ENCODE measurements at regions not wholly inside any gene's neighbourhood (a gene's known extent, or its start where the extent isn't known, plus 50 kb on each side); places are given as distances from the start of the nearest gene placed in this dataset.

GRCh38 chr11:10400856-10401255 is 54.2 kb upstream of the AMPD3 start:
- no peak overlapping the region for H4K8ac ChIP-seq (ENCODE audit: extremely low read depth, insufficient read depth, low read length)
- no peaks in the 10 kb centered on the region for H3K79me1 ChIP-seq (ENCODE audit: low read depth, low read length)
- H3K4ac ChIP-seq (replicated peaks; ENCODE audit: insufficient read length, low read depth, low read length), result no peak overlapping the region
- no peak overlapping the region for H2AK5ac ChIP-seq (ENCODE audit: low read depth, low read length)
- WGBS, 2 experiments (ENCODE audit: extremely low coverage in 1 of 2, insufficient coverage in 1 of 2, insufficient read length in 1 of 2, insufficient replicate concordance in 2 of 2, low coverage in 1 of 2, low lambda C conversion rate in 2 of 2, missing lambda C conversion rate in 1 of 2), result 88% methylated on average over 1 of the region's 1 CpG; no CpG with 5 or more reads in 1 of the 2 experiments
- H3K23ac ChIP-seq (ENCODE audit: insufficient read length), result no peak overlapping the region
- no peaks in the 10 kb centered on the region for H3K36me3 ChIP-seq (ENCODE audit: control insufficient read depth in 2 of 4, insufficient read depth in 4 of 4, low read length in 3 of 4)
- no peaks in the 10 kb centered on the region for H3K23me2 ChIP-seq (ENCODE audit: low read depth, low read length)
- no peaks in the 10 kb centered on the region for H3K79me2 ChIP-seq (ENCODE audit: control insufficient read depth in 1 of 2, insufficient read depth in 2 of 2, low read length in 2 of 2)
- H2BK5ac ChIP-seq (ENCODE audit: low read depth, low read length), result no peak overlapping the region
- H3K27ac ChIP-seq (ENCODE audit: low read depth, low read length), result no peak overlapping the region
- DNase-seq (ENCODE audit: low read depth in 1 of 2, low spot score in 2 of 2) (no peak), FAIRE-seq (no peak)
- H2BK120ac ChIP-seq (replicated peaks; ENCODE audit: low read depth, low read length), result no peak overlapping the region
- H4K91ac ChIP-seq (replicated peaks; ENCODE audit: insufficient read length, low read length), result no peak overlapping the region
- no peak overlapping the region for H4K5ac ChIP-seq (ENCODE audit: insufficient read length, low read depth, low read length)
- H3K14ac ChIP-seq (ENCODE audit: insufficient read length), result no peak overlapping the region
- H3K4me3 ChIP-seq (ENCODE audit: extremely low read depth in 1 of 4, insufficient read depth in 2 of 4, low read depth in 3 of 4, low read length in 4 of 4), result no peak overlapping the region
- no peak overlapping the region for H2BK12ac ChIP-seq (ENCODE audit: low read depth, low read length)
- POLR2A ChIA-PET (ENCODE audit: partially characterized antibody), result interaction anchor here (0.6 kb wide), 1 partner anchor 96 kb away, joined by 3 read pairs; the partner anchor contains the start of gene ADM
- H3K9me3 ChIP-seq (ENCODE audit: insufficient read depth in 2 of 2, low read depth in 1 of 2, low read length in 1 of 2), result no peaks in the 10 kb centered on the region
- H2BK20ac ChIP-seq (ENCODE audit: low read length), result no peak overlapping the region
- H3K18ac ChIP-seq (ENCODE audit: extremely low read depth, low read length), result no peak overlapping the region
- H3K56ac ChIP-seq (replicated peaks; ENCODE audit: insufficient read length, low read depth, low read length), result no peak overlapping the region
- H3K9ac ChIP-seq (replicated peaks in 1 of 4; ENCODE audit: extremely low read depth in 1 of 4, low read depth in 3 of 4, low read length in 3 of 4), result no peak overlapping the region
- H2BK15ac ChIP-seq (ENCODE audit: low read length), result no peak overlapping the region
- no peaks in the 10 kb centered on the region; a peak in 1 of 7 replicates for H3K27me3 ChIP-seq (replicated peaks in 1 of 4; ENCODE audit: control insufficient read depth in 3 of 4, extremely low read depth in 1 of 4, insufficient read depth in 3 of 4, low read length in 3 of 4)
- CTCF ChIA-PET (ENCODE audit: partially characterized antibody), result interaction anchor here (0.7 to 4.4 kb wide), 11 partner anchors 8 to 334 kb away, joined by 3 to 17 read pairs (median 4); no protein-coding TSS in a partner anchor
- no peak overlapping the region for H3K4me2 ChIP-seq (ENCODE audit: insufficient read depth in 1 of 2, low read depth in 2 of 2, low read length in 2 of 2)
- no peaks in the 10 kb centered on the region for H3K4me1 ChIP-seq (replicated peaks in 1 of 4; ENCODE audit: control insufficient read depth in 3 of 4, insufficient read depth in 4 of 4, low read length in 3 of 4)
- no peak overlapping the region for H2AFZ ChIP-seq (ENCODE audit: low read length)
- H4K20me1 ChIP-seq (replicated peaks in 1 of 2; ENCODE audit: control insufficient read depth in 1 of 2, insufficient read depth in 2 of 2, low read length in 2 of 2), result no peaks in the 10 kb centered on the region
- no peak for TF ChIP-seq SRF (IDR thresholded peaks at IDR 0.05; ENCODE audit: low read depth, low read length)
- TF ChIP-seq ATF3 (IDR thresholded peaks at IDR 0.05; ENCODE audit: insufficient read depth, low read depth, low read length), result no peak
- TF ChIP-seq JUND (IDR thresholded peaks at IDR 0.05; ENCODE audit: low read length), result no peak
- no peak for TF ChIP-seq BRCA1 (IDR thresholded peaks at IDR 0.05; ENCODE audit: low read depth, low read length)
- no peak for TF ChIP-seq ASH2L (IDR thresholded peaks at IDR 0.05; ENCODE audit: low read length)
- TF ChIP-seq YY1 (IDR thresholded peaks at IDR 0.05; ENCODE audit: low read depth, low read length), result no peak
- no peak for TF ChIP-seq MAX (IDR thresholded peaks at IDR 0.05)
- no peak for TF ChIP-seq EZH2 (IDR thresholded peaks at IDR 0.05; ENCODE audit: low read depth, low read length, severe bottlenecking)
- TF ChIP-seq E2F6 (IDR thresholded peaks at IDR 0.05), result no peak
- no peak for TF ChIP-seq SAP30 (IDR thresholded peaks at IDR 0.05; ENCODE audit: insufficient read depth, insufficient replicate concordance, low read length)
- TF ChIP-seq SIN3A (conservative IDR thresholded peaks at IDR 0.05 in 1 of 2, IDR thresholded peaks at IDR 0.05 in 1 of 2; ENCODE audit: low read depth in 1 of 2, low read length in 2 of 2), result no peak
- TF ChIP-seq HDAC2 (IDR thresholded peaks at IDR 0.05; ENCODE audit: borderline replicate concordance in 1 of 2, low read depth in 2 of 2, low read length in 2 of 2), result no peak
